A549 (cell line): ENCODE measurements at regions not wholly inside any gene's neighbourhood (a gene's known extent, or its start where the extent isn't known, plus 50 kb on each side); places are given as distances from the start of the nearest gene placed in this dataset.

Experiments
- ATAC-seq, 2 experiments: fragments of 200-7000 bp in 1 of 2; fragments of >200 bp in 1 of 2; cut with Nextera tagmentation in 1 of 2; cut with Tn5 transposase in 1 of 2; 3 replicates each; pipeline versions ENCODE4 v1.8.0 to v1.9.1; 2018 to 2020; ENCODE audit warnings: mild to moderate bottlenecking in 1 of 2, moderate library complexity in 1 of 2
- CTCF ChIA-PET: fragments of 300-600 bp; sonication (Branson Sonifier 250); formaldehyde crosslinking; extraction: SDS; loops from one replicate; lab custom pipeline; 2021; ENCODE audit warnings: antibody characterized with exemption, inconsistent platforms; lab: Yijun Ruan, JAX
- POLR2A ChIA-PET: fragments of 350-600 bp; formaldehyde crosslinking; extraction: SDS; loops from one replicate; lab custom pipeline; 2021; ENCODE audit warnings: antibody characterized with exemption, inconsistent platforms; lab: Yijun Ruan, JAX
- DNase-seq, 2 experiments: peaks; one replicate each; pipeline versions ENCODE4 v3.0.0 to v3.0.0-alpha.2; 2011 to 2016; ENCODE audit warnings: low read depth in 1 of 2, low spot score in 1 of 2
- FAIRE-seq: peaks from 2 replicates; lab custom pipeline; 2011; peaks lifted over from hg19 to GRCh38; lab: Jason Lieb, UNC
- H3K27ac ChIP-seq, 2 experiments: fragments of >200 bp; sonication (Bioruptor Twin); formaldehyde crosslinking; 3 replicates each; pipeline ENCODE4 v1.5.1; 2016 to 2017
- H3K4me1 ChIP-seq: fragments of >200 bp; sonication (Bioruptor Twin); formaldehyde crosslinking; 3 replicates; pipeline ENCODE4 v1.6.1; 2016
- H3K4me2 ChIP-seq: fragments of >200 bp; sonication (Bioruptor Twin); formaldehyde crosslinking; 3 replicates; pipeline ENCODE4 v1.6.1; 2016
- H3K4me3 ChIP-seq: fragments of >200 bp; sonication (Bioruptor Twin); formaldehyde crosslinking; 3 replicates; pipeline ENCODE4 v1.5.1; 2016
- H3K9me3 ChIP-seq: fragments of >200 bp; sonication (Bioruptor Twin); formaldehyde crosslinking; 3 replicates; pipeline ENCODE4 v1.6.1; 2016
- CHD2 ChIP-seq: fragments of 150-350 bp; IDR thresholded peaks from 2 replicates; pipeline ENCODE4 v1.6.1; 2014; ENCODE audit warnings: low read length; ENCODE audit not compliant: partially characterized antibody
- EHF ChIP-seq: fragments of 250-450 bp; sonication (Bioruptor Pico); IDR thresholded peaks from 2 replicates; pipeline ENCODE4 v1.5.0; 2020; ENCODE audit warnings: mild to moderate bottlenecking
- EP300 ChIP-seq, 2 experiments: fragments of >200 bp; sonication (Bioruptor Twin); formaldehyde crosslinking; IDR thresholded peaks; 2 replicates in 1 of 2; 3 replicates in 1 of 2; pipeline ENCODE4 v1.6.1; 2016 to 2017
- HEYL ChIP-seq: fragments of 250-450 bp; sonication (Bioruptor Pico); IDR thresholded peaks from 2 replicates; pipeline ENCODE4 v1.8.0; 2021; ENCODE audit warnings: mild to moderate bottlenecking, moderate library complexity
- HOXB5 ChIP-seq: fragments of 250-450 bp; sonication (Bioruptor Pico); IDR thresholded peaks from 2 replicates; pipeline ENCODE4 v1.5.0; 2020; ENCODE audit warnings: mild to moderate bottlenecking, moderate library complexity
- JUN ChIP-seq, 2 experiments: fragments of >200 bp; sonication (Bioruptor Twin); formaldehyde crosslinking; IDR thresholded peaks; 2 replicates in 1 of 2; 3 replicates in 1 of 2; pipeline ENCODE4 v1.6.1; 2016 to 2017
- NFE2L2 ChIP-seq: fragments of 150-350 bp; conservative IDR thresholded peaks from 2 replicates; pipeline ENCODE4 v1.6.1; 2014; ENCODE audit warnings: low read length
- POLR2AphosphoS2 ChIP-seq: conservative IDR thresholded peaks from 2 replicates; pipeline ENCODE4 v1.6.1; 2012; ENCODE audit warnings: low read length, improper control_type of control experiment, inconsistent platforms
- RAD21 ChIP-seq, 2 experiments: fragments of >200 bp in 1 of 2; sonication (Bioruptor Twin) in 1 of 2; formaldehyde crosslinking in 1 of 2; IDR thresholded peaks in 1 of 2; conservative IDR thresholded peaks in 1 of 2; 2 replicates in 1 of 2; 3 replicates in 1 of 2; pipeline ENCODE4 v1.6.1; 2012 to 2018; ENCODE audit warnings: inconsistent platforms in 1 of 2
- RARB ChIP-seq: fragments of 250-450 bp; sonication (Bioruptor Pico); IDR thresholded peaks from 2 replicates; pipeline ENCODE4 v1.8.0; 2021; ENCODE audit warnings: mild to moderate bottlenecking, moderate library complexity
- RFX5 ChIP-seq: fragments of 450-650 bp; IDR thresholded peaks from 2 replicates; pipeline ENCODE4 v1.7.1; 2014; ENCODE audit warnings: antibody characterized with exemption, mild to moderate bottlenecking, moderate library complexity
- RNF2 ChIP-seq: fragments of 200-600 bp; sonication (generic); IDR thresholded peaks from 2 replicates; pipeline ENCODE4 v1.6.1; 2016; ENCODE audit warnings: low read depth, mild to moderate bottlenecking, antibody characterized with exemption, moderate library complexity, borderline replicate concordance
- SMC3 ChIP-seq: fragments of >200 bp; sonication (Bioruptor Twin); formaldehyde crosslinking; IDR thresholded peaks from 3 replicates; pipeline ENCODE4 v1.6.1; 2018; ENCODE audit warnings: inconsistent platforms
- ZSCAN20 ChIP-seq: fragments of 250-450 bp; sonication (Bioruptor Pico); IDR thresholded peaks from 2 replicates; pipeline ENCODE4 v1.8.0; 2022; ENCODE audit warnings: mild to moderate bottlenecking, moderate library complexity
- WGBS: methylation state at CpG from one replicate; pipeline ENCODE4 v1.1.6; 2017; ENCODE audit errors: missing lambda C conversion rate; 5-methylcytosine and 5-hydroxymethylcytosine counted together
- TF ChIP-seq, protein P1 (sequence below): IDR thresholded peaks from 2 replicates; pipeline ENCODE4 v1.6.1; 2012
- TF ChIP-seq, protein P2 (sequence below): fragments of >200 bp; sonication (Bioruptor Twin); formaldehyde crosslinking; IDR thresholded peaks from 3 replicates; pipeline ENCODE4 v1.5.1; 2016
- TF ChIP-seq, protein P3 (sequence below): fragments of >200 bp; sonication (Bioruptor Twin); formaldehyde crosslinking; IDR thresholded peaks from 2 replicates; pipeline ENCODE4 v1.6.1; 2016
- TF ChIP-seq, protein P4 (sequence below): fragments of 250-450 bp; sonication (Bioruptor Pico); IDR thresholded peaks from 2 replicates; pipeline ENCODE4 v1.5.0; 2020; ENCODE audit warnings: low read depth, mild to moderate bottlenecking, moderate library complexity
- TF ChIP-seq, protein P5 (sequence below): IDR thresholded peaks from 2 replicates; pipeline ENCODE4 v1.6.1; 2012; ENCODE audit warnings: low read depth, borderline replicate concordance
- TF ChIP-seq, protein P6 (sequence below): fragments of 150-350 bp; IDR thresholded peaks from 2 replicates; pipeline ENCODE4 v1.6.1; 2014; ENCODE audit warnings: low read depth, mild to moderate bottlenecking, low read length
- TF ChIP-seq, protein P7 (sequence below): fragments of 200-600 bp; sonication (generic); IDR thresholded peaks from 2 replicates; pipeline ENCODE4 v1.6.1; 2016; ENCODE audit warnings: antibody characterized with exemption, mild to moderate bottlenecking, moderate library complexity

DNA sequence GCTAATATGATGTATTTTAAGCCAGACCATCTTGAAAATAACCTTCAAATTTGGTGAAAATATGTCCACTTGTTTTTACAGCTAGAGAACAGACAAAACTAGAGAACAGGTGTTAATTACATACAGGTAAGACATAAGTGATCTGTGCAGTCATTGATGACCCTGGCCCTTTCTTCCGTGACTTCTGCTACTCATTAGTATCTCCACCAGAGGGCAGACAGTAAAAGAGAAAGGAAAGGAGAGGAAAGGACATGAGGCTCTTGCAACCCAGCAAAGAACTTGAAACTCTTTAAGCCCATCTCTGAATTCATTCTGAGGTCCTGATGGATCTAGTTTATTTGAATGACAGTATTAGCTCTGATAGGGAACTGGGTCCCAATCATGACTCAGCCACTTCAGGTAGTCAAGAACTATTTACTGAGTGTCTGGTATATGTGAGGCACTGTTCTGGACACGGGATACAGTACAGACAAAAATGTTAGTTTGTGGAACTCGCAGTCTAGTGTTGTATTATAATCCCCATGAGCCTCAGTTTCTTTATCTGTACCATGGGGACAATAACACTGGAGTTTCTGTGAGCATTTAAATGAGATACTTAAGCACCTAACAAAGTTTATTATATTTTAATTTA lies 121.0 kb upstream of the TEX13D start:
- TF ChIP-seq, protein P1, sequence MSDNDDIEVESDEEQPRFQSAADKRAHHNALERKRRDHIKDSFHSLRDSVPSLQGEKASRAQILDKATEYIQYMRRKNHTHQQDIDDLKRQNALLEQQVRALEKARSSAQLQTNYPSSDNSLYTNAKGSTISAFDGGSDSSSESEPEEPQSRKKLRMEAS, result no peak
- no peak for TF ChIP-seq JUN (IDR thresholded peaks at IDR 0.05)
- no peak for TF ChIP-seq ZSCAN20
- TF ChIP-seq SMC3, result peak; percentile 42; the same call in 2 of the 3 replicates
- TF ChIP-seq, protein P2, sequence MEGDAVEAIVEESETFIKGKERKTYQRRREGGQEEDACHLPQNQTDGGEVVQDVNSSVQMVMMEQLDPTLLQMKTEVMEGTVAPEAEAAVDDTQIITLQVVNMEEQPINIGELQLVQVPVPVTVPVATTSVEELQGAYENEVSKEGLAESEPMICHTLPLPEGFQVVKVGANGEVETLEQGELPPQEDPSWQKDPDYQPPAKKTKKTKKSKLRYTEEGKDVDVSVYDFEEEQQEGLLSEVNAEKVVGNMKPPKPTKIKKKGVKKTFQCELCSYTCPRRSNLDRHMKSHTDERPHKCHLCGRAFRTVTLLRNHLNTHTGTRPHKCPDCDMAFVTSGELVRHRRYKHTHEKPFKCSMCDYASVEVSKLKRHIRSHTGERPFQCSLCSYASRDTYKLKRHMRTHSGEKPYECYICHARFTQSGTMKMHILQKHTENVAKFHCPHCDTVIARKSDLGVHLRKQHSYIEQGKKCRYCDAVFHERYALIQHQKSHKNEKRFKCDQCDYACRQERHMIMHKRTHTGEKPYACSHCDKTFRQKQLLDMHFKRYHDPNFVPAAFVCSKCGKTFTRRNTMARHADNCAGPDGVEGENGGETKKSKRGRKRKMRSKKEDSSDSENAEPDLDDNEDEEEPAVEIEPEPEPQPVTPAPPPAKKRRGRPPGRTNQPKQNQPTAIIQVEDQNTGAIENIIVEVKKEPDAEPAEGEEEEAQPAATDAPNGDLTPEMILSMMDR, result peak; percentile 46
- no peak for TF ChIP-seq RARB (CRISPR knock-in tag)
- no peak for TF ChIP-seq CHD2
- TF ChIP-seq NFE2L2, result no peak
- peak; percentile 32 to 60; a peak in 4 of 5 replicates for TF ChIP-seq RAD21 (conservative IDR thresholded peaks at IDR 0.05 in 1 of 2, IDR thresholded peaks at IDR 0.05 in 1 of 2)
- CTCF ChIA-PET, result interaction anchor here (0.7 kb wide), 1 partner anchor 9 kb away, joined by 3 read pairs; no protein-coding TSS in a partner anchor
- Histone ChIP-seq H3K4me3 (no peak overlapping the region), H3K4me1 (no peaks in the 10 kb centered on the region), H3K9me3 (no peaks in the 10 kb centered on the region), H3K27ac (no peak overlapping the region), H3K4me2 (no peak overlapping the region)
- FAIRE-seq (peak; percentile 97), DNase-seq (peak; percentile 20 to 32), ATAC-seq (peak; percentile 89 to 90)
- 20% methylated on average over 3 of the region's 3 CpGs for WGBS
- POLR2A ChIA-PET, result no interaction called here

DNA sequence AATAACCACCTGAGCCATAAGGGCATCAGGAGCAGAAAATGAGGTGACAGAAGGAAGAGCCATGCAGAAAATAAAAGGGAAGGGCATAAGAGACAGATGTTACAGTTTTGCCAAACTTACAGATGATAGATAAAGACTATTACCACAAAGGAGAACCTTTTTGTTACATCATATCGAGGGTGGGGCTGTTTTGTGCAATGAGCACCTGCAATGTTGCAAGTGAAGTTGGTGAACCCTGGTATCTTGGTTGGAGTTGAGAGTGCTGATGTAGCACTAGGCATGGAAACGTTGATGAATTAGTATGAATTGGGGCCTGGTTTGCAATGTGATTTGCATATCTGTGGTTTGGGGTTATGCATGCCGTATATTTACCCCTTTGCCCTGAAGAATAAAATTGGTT lies 119.8 kb upstream of the TEX13D start:
- no peaks in the 10 kb centered on the region for H3K4me1 ChIP-seq
- H3K4me2 ChIP-seq, result no peak overlapping the region
- H3K4me3 ChIP-seq, result no peak overlapping the region
- H3K27ac ChIP-seq, result no peak overlapping the region
- FAIRE-seq (no peak), ATAC-seq (no peak), DNase-seq (no peak)
- CTCF ChIA-PET, result no interaction called here
- TF ChIP-seq SMC3, result no peak
- H3K9me3 ChIP-seq, result no peaks in the 10 kb centered on the region
- 31% methylated on average over 3 of the region's 3 CpGs for WGBS
- POLR2A ChIA-PET, result no interaction called here

DNA sequence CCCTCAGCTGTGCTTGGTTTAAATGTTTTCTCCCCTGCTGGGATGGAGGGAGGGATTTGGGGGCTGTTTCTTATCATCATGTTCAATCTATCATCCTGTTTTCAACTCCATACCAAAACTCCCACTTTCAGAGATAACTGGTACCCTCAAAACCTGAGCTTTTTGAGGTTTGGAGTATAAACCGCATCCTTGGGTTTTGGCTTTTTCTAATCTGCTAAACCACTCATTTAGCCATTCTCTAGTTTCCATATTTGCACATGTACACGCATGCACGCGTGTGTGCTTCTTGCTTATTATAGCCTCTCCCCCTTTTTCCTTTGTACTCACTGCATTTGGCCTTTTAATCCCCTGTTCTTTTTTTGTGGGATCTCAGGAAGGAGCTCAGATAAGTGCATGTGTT lies 116.7 kb upstream of the TEX13D start:
- no peak overlapping the region for H3K4me2 ChIP-seq
- no peak for DNase-seq
- H3K27ac ChIP-seq, result no peak overlapping the region
- H3K4me3 ChIP-seq, result no peak overlapping the region
- no peak for FAIRE-seq
- H3K9me3 ChIP-seq, result no peaks in the 10 kb centered on the region
- ChIA-PET POLR2A (no interaction called here), CTCF (no interaction called here)
- TF ChIP-seq EHF (CRISPR knock-in tag) (no peak), EP300 (IDR thresholded peaks at IDR 0.05) (no peak), POLR2AphosphoS2 (no peak), HOXB5 (CRISPR knock-in tag) (no peak), RFX5 (no peak), HEYL (no peak), JUN (IDR thresholded peaks at IDR 0.05) (no peak), RNF2 (no peak), NFE2L2 (no peak)
- TF ChIP-seq, protein P3, sequence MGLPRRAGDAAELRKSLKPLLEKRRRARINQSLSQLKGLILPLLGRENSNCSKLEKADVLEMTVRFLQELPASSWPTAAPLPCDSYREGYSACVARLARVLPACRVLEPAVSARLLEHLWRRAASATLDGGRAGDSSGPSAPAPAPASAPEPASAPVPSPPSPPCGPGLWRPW, result no peak
- TF ChIP-seq, protein P4, sequence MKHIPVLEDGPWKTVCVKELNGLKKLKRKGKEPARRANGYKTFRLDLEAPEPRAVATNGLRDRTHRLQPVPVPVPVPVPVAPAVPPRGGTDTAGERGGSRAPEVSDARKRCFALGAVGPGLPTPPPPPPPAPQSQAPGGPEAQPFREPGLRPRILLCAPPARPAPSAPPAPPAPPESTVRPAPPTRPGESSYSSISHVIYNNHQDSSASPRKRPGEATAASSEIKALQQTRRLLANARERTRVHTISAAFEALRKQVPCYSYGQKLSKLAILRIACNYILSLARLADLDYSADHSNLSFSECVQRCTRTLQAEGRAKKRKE, result no peak
- TF ChIP-seq, protein P5, sequence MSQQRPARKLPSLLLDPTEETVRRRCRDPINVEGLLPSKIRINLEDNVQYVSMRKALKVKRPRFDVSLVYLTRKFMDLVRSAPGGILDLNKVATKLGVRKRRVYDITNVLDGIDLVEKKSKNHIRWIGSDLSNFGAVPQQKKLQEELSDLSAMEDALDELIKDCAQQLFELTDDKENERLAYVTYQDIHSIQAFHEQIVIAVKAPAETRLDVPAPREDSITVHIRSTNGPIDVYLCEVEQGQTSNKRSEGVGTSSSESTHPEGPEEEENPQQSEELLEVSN, result no peak
- TF ChIP-seq, protein P6, sequence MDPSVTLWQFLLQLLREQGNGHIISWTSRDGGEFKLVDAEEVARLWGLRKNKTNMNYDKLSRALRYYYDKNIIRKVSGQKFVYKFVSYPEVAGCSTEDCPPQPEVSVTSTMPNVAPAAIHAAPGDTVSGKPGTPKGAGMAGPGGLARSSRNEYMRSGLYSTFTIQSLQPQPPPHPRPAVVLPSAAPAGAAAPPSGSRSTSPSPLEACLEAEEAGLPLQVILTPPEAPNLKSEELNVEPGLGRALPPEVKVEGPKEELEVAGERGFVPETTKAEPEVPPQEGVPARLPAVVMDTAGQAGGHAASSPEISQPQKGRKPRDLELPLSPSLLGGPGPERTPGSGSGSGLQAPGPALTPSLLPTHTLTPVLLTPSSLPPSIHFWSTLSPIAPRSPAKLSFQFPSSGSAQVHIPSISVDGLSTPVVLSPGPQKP, result no peak
- TF ChIP-seq, protein P7, sequence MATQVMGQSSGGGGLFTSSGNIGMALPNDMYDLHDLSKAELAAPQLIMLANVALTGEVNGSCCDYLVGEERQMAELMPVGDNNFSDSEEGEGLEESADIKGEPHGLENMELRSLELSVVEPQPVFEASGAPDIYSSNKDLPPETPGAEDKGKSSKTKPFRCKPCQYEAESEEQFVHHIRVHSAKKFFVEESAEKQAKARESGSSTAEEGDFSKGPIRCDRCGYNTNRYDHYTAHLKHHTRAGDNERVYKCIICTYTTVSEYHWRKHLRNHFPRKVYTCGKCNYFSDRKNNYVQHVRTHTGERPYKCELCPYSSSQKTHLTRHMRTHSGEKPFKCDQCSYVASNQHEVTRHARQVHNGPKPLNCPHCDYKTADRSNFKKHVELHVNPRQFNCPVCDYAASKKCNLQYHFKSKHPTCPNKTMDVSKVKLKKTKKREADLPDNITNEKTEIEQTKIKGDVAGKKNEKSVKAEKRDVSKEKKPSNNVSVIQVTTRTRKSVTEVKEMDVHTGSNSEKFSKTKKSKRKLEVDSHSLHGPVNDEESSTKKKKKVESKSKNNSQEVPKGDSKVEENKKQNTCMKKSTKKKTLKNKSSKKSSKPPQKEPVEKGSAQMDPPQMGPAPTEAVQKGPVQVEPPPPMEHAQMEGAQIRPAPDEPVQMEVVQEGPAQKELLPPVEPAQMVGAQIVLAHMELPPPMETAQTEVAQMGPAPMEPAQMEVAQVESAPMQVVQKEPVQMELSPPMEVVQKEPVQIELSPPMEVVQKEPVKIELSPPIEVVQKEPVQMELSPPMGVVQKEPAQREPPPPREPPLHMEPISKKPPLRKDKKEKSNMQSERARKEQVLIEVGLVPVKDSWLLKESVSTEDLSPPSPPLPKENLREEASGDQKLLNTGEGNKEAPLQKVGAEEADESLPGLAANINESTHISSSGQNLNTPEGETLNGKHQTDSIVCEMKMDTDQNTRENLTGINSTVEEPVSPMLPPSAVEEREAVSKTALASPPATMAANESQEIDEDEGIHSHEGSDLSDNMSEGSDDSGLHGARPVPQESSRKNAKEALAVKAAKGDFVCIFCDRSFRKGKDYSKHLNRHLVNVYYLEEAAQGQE, result no peak
- ATAC-seq, result no peak
- 93% methylated on average over 4 of the region's 4 CpGs for WGBS
- H3K4me1 ChIP-seq, result no peaks in the 10 kb centered on the region
